ENCODE measurements at regions not wholly inside any gene's neighbourhood (a gene's known extent, or its start where the extent isn't known, plus 50 kb on each side); places are given as distances from the start of the nearest gene placed in this dataset.

DNA sequence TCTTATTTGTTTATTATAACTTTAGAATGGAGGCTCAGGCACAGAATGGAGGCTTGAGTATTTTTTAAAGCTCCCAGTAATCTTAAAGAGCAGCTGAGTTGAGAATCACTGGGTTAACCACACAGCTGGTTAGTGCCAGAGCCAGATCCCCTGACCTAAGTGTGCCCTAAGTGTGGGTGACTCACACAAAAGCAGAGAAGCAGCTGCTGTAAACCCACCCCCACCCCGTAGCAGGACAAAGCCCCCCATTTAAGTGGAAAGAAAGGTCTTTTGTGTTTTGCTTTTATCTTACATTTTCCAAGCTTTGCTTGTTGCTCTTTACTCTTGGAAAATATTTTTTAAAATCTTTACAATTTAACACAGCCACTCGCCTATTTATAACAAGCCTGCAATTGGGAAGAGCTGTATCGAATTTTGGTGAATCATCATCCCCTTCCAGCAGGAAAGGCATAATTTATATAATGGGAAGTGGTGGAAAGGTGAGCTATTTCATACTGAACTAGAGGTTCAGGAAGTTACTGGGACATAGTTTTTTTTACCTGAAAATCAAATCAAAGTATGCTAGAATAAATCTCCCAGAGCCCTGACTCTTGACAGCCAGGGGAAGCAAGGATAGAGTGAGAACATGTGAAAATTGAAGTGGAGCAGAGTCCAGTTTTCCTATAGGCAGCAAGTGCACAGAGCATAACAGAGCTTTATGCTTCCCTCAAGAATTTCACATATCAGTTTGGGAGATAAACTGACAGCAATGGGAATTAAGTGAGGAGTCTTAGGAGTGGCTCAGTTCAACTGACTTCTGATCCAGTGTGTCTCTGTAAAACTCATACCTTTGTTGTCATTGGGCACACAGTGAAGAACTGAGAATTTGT, 405.7 kb downstream of the AASDHPPT start:
- Histone ChIP-seq H3K27ac (ENCODE audit: low read length) (no peak overlapping the region), H3K36me3 (ENCODE audit: insufficient read depth, low read depth, low read length) (no peaks in the 10 kb centered on the region), H3K9me3 (ENCODE audit: insufficient read depth, low read depth, low read length) (no peaks in the 10 kb centered on the region), H3K9ac (ENCODE audit: low read depth, low read length) (no peak overlapping the region), H3K4me3 (ENCODE audit: low read length) (no peak overlapping the region), H3K27me3 (ENCODE audit: insufficient read depth, low read length) (no peaks in the 10 kb centered on the region), H3K4me1 (ENCODE audit: insufficient read depth, low read length) (peaks cover 5% of the 10 kb centered on the region; the same call in 1 of the 2 replicates)

DNA sequence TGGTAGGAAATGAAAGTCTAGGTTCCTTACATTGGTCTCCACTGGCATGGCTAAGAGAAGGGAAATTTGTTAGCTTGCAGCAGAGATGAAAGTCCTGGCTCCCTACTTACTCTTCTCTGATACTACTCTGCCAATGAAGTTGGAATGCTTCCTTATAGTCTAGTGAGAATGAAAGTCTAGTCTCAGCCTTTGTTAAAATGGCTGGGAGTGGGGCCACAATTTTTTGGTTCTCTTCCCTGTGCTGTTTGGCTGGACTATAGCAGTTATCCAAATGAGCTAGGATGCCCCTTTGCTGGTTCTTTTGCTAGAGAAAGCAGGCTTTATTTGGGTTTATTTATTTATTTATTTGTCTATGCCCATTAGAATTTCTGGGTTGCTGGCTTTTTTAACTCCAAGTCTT, 414.3 kb downstream of the AASDHPPT start:
- Histone ChIP-seq H3K27ac (ENCODE audit: low read length) (no peak overlapping the region), H3K27me3 (ENCODE audit: insufficient read depth, low read length) (no peaks in the 10 kb centered on the region), H3K4me1 (ENCODE audit: insufficient read depth, low read length) (no peaks in the 10 kb centered on the region), H3K9me3 (ENCODE audit: insufficient read depth, low read depth, low read length) (no peaks in the 10 kb centered on the region; the same call in 1 of the 2 replicates), H3K9ac (ENCODE audit: low read depth, low read length) (no peak overlapping the region), H3K36me3 (ENCODE audit: insufficient read depth, low read depth, low read length) (no peaks in the 10 kb centered on the region), H3K4me3 (ENCODE audit: low read length) (no peak overlapping the region)

DNA sequence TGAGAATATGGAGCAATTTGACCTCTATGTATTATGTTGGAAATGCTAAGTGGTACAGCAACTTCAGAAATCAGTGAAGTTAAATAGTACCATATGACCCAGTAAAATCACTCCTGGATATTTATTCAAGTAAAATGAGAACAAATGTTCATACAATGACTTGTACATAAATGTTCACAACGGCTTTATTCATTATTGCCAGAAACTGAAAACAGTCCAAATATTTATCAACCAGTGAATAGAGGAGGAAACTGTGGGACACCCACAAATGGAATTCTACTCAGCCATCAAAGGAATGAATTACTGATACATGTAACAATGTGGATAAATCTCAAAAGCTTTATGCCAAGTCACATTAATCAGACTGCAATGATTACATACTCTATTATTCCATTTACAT, 416.3 kb downstream of the AASDHPPT start:
- Histone ChIP-seq H3K9me3 (ENCODE audit: insufficient read depth, low read depth, low read length) (no peaks in the 10 kb centered on the region; the same call in 1 of the 2 replicates), H3K27me3 (ENCODE audit: insufficient read depth, low read length) (no peaks in the 10 kb centered on the region), H3K9ac (ENCODE audit: low read depth, low read length) (no peak overlapping the region), H3K4me3 (ENCODE audit: low read length) (no peak overlapping the region), H3K27ac (ENCODE audit: low read length) (no peak overlapping the region), H3K4me1 (ENCODE audit: insufficient read depth, low read length) (no peaks in the 10 kb centered on the region), H3K36me3 (ENCODE audit: insufficient read depth, low read depth, low read length) (no peaks in the 10 kb centered on the region)

DNA sequence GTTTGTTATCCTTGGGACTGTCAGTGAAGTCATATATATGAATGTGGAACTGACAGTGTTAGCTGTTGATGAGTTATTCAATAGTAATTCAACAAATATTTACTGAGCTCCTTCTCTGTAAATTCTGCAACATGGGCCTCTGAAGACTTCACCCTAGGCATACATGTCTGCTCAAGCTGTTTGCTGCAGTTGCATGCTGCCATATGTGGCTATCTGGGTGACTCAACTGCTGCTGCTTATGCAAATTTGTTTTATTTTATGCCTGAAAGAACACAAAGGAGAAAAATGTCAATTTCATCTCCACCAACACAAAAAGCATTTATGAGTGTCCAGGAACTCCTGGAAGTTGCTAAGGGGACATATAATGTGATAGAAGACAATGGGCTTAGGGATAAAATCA, 417.6 kb downstream of the AASDHPPT start:
- Histone ChIP-seq H3K27ac (ENCODE audit: low read length) (no peak overlapping the region), H3K9me3 (ENCODE audit: insufficient read depth, low read depth, low read length) (no peaks in the 10 kb centered on the region)

DNA sequence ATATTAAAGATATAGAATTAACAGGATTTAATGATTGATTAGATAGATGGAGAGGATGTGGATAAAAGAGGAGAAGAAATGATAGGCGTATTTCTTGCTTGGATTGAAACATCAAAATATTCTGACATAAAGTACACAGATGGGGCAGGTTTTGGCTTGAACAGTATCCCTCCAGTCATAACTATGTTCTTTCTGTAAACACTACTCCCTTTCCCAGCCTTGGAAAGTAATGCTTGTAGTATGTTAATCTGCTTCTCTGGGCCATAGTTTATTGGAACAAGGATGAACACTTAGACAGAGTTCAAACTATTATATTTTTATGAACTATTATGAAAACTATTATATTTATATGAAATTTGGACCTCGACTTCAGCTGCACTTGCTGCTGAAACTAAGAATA, 419.2 kb downstream of the AASDHPPT start:
- H3K27ac ChIP-seq (ENCODE audit: low read length): no peak overlapping the region
- no peak overlapping the region for H3K9ac ChIP-seq (ENCODE audit: low read depth, low read length)
- H3K9me3 ChIP-seq (ENCODE audit: insufficient read depth, low read depth, low read length): no peaks in the 10 kb centered on the region
- no peaks in the 10 kb centered on the region for H3K27me3 ChIP-seq (ENCODE audit: insufficient read depth, low read length)
- H3K4me3 ChIP-seq (ENCODE audit: low read length): no peak overlapping the region
- no peaks in the 10 kb centered on the region for H3K36me3 ChIP-seq (ENCODE audit: insufficient read depth, low read depth, low read length)
- H3K4me1 ChIP-seq (ENCODE audit: insufficient read depth, low read length): no peaks in the 10 kb centered on the region

More for the DNA sequence above, 417.6 kb downstream of the AASDHPPT start:
- H3K27me3 ChIP-seq (ENCODE audit: insufficient read depth, low read length): no peaks in the 10 kb centered on the region
- H3K9ac ChIP-seq (ENCODE audit: low read depth, low read length): no peak overlapping the region
- H3K4me3 ChIP-seq (ENCODE audit: low read length): no peak overlapping the region
- no peaks in the 10 kb centered on the region for H3K4me1 ChIP-seq (ENCODE audit: insufficient read depth, low read length)
- H3K36me3 ChIP-seq (ENCODE audit: insufficient read depth, low read depth, low read length): no peaks in the 10 kb centered on the region

DNA sequence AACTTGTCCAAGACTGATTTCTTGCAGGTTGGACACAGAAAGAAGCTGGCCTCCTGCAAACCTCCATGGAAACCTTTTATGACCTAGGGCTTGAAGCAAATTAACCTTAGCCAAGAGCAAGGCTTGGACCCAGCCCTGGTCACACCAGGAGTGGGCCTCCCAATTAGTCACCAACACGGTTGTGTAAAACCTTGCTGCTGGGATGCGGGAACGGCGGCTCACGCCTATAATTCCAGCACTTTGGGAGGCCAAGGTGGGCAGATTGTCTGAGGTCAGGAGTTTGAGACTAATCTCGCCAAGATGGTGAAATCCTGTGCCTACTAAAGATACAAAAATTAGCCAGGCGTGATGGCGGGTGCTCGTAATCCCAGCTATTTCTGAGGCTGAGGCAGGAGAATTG, 419.9 kb downstream of the AASDHPPT start:
- H3K27ac ChIP-seq (ENCODE audit: low read length): no peak overlapping the region
- H3K9ac ChIP-seq (ENCODE audit: low read depth, low read length): no peak overlapping the region
- H3K4me3 ChIP-seq (ENCODE audit: low read length): no peak overlapping the region
- no peaks in the 10 kb centered on the region for H3K36me3 ChIP-seq (ENCODE audit: insufficient read depth, low read depth, low read length)
- H3K4me1 ChIP-seq (ENCODE audit: insufficient read depth, low read length): no peaks in the 10 kb centered on the region
- no peaks in the 10 kb centered on the region for H3K27me3 ChIP-seq (ENCODE audit: insufficient read depth, low read length)
- no peaks in the 10 kb centered on the region for H3K9me3 ChIP-seq (ENCODE audit: insufficient read depth, low read depth, low read length)

DNA sequence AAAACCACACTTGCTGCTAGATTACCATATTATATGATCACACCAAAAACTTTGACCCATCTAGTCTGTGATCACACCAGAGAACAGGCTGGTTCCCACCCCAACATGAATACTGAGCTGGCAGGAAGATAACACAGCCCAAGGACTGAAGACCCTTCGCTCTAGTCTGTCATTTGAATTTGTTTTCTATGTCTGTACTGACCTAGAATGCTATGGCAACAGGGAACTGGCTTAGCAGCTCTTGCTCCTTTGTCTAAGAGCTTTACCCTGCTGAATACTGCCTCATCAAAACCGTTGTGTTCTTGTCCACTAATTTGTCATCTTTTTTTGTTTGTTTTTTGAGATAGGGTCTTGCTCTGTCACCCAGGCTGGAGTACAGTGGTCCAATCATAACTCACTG, 420.4 kb downstream of the AASDHPPT start:
- Histone ChIP-seq H3K27ac (ENCODE audit: low read length) (no peak overlapping the region), H3K9ac (ENCODE audit: low read depth, low read length) (no peak overlapping the region), H3K4me3 (ENCODE audit: low read length) (no peak overlapping the region), H3K27me3 (ENCODE audit: insufficient read depth, low read length) (no peaks in the 10 kb centered on the region), H3K36me3 (ENCODE audit: insufficient read depth, low read depth, low read length) (no peaks in the 10 kb centered on the region), H3K9me3 (ENCODE audit: insufficient read depth, low read depth, low read length) (no peaks in the 10 kb centered on the region), H3K4me1 (ENCODE audit: insufficient read depth, low read length) (no peaks in the 10 kb centered on the region)

DNA sequence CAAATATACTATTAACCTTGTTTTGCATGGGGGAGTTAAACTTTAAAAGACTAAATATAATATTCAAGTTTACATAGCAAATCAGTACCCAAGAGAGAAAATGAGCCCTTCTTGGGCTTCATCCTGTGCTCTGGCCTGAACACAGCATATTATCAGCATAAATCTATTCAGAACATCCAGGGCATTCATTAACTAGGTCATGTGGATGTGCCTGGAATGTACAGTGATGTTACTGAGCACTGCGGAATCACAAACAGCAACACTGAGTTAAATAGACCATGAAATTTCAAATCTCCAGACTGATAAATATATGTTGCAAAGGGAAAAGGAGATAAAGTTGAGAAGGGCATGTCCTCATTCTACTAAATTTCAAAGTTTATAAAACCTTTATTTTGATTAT, 426.4 kb downstream of the AASDHPPT start:
- no peaks in the 10 kb centered on the region for H3K27me3 ChIP-seq (ENCODE audit: insufficient read depth, low read length)

DNA sequence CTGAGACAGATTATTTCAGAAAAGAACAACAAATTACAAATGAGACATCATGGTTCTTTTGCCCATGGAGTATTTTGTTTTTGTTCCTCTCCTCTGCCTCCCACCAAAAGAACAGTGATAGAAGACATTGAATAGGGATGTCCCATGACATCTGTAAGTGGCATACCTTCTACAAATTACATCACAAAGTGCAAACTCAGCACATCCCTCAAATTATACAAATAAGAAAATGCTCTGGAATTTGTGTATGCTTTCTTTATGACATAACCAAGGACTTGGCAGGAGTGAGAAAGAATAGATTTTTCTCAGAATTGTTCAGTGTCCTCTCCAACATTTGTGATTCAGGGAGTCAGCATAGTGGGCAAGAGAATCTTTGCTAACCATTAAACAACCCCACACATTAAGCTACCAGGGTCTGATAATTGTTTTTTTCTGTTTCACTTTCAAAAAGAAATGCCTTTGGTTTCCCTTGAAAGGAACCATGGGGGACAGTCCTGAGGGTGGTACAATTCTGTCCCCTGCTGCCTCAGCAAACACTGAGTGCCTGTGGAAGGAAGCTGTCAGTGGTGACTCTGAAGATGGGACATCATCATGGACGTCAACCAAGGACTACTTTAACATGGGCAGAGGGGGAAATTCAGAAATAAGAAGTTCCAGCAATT, 430.3 kb downstream of the AASDHPPT start:
- Histone ChIP-seq H3K27ac (ENCODE audit: low read length) (no peak overlapping the region), H3K9me3 (ENCODE audit: insufficient read depth, low read depth, low read length) (no peaks in the 10 kb centered on the region), H3K27me3 (ENCODE audit: insufficient read depth, low read length) (no peaks in the 10 kb centered on the region), H3K36me3 (ENCODE audit: insufficient read depth, low read depth, low read length) (no peaks in the 10 kb centered on the region), H3K9ac (ENCODE audit: low read depth, low read length) (no peak overlapping the region), H3K4me3 (ENCODE audit: low read length) (no peak overlapping the region), H3K4me1 (ENCODE audit: insufficient read depth, low read length) (no peaks in the 10 kb centered on the region; the same call in 1 of the 2 replicates)

More for the DNA sequence above, 426.4 kb downstream of the AASDHPPT start:
- Histone ChIP-seq H3K4me3 (ENCODE audit: low read length) (no peak overlapping the region), H3K9ac (ENCODE audit: low read depth, low read length) (no peak overlapping the region), H3K4me1 (ENCODE audit: insufficient read depth, low read length) (no peaks in the 10 kb centered on the region; the same call in 1 of the 2 replicates), H3K27ac (ENCODE audit: low read length) (no peak overlapping the region), H3K36me3 (ENCODE audit: insufficient read depth, low read depth, low read length) (no peaks in the 10 kb centered on the region), H3K9me3 (ENCODE audit: insufficient read depth, low read depth, low read length) (no peaks in the 10 kb centered on the region)

DNA sequence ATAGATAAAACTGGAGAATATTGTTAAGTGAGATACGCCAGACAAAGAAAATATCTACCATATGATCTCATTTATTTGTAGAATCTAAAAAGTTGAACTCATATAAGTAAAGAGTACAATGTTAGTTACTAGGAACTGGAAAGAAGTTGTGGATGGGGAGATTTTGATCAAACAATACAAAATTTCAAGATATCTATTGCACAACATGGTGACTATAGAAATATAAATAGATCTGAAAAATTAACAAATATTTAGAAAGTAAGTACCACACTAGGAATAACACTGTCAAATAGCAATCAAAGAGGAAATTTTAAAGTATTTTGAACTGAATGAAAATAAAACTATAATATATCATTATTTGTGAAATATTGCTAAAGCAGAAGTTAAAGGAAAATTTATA, 437.2 kb downstream of the AASDHPPT start:
- Histone ChIP-seq H3K9ac (ENCODE audit: low read depth, low read length) (no peak overlapping the region), H3K9me3 (ENCODE audit: insufficient read depth, low read depth, low read length) (no peaks in the 10 kb centered on the region), H3K27me3 (ENCODE audit: insufficient read depth, low read length) (no peaks in the 10 kb centered on the region), H3K27ac (ENCODE audit: low read length) (no peak overlapping the region), H3K4me1 (ENCODE audit: insufficient read depth, low read length) (no peaks in the 10 kb centered on the region), H3K36me3 (ENCODE audit: insufficient read depth, low read depth, low read length) (no peaks in the 10 kb centered on the region), H3K4me3 (ENCODE audit: low read length) (no peak overlapping the region)

DNA sequence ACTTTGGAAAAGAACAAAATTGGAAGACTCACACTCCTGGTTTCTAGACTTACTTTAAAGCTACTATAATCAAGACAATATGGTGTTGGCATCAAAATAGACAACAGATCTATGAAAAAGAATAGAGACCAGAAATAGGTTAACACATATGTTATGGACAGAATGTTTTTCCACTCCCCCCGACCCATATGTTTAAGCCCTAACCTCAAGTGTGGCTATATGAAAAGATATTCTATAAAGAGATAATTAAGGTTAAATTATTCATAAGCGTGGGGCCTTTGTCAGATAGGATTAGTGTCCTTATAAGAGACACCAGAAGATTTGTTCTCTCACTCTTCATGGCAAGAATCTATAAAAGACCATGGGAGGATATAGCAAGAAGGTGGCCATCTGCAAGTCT, 440.0 kb downstream of the AASDHPPT start:
- H3K4me3 ChIP-seq (ENCODE audit: low read length): no peak overlapping the region
- H3K9me3 ChIP-seq (ENCODE audit: insufficient read depth, low read depth, low read length): no peaks in the 10 kb centered on the region
- H3K4me1 ChIP-seq (ENCODE audit: insufficient read depth, low read length): no peaks in the 10 kb centered on the region
- no peaks in the 10 kb centered on the region for H3K27me3 ChIP-seq (ENCODE audit: insufficient read depth, low read length)
- H3K36me3 ChIP-seq (ENCODE audit: insufficient read depth, low read depth, low read length): no peaks in the 10 kb centered on the region
- H3K27ac ChIP-seq (ENCODE audit: low read length): no peak overlapping the region
- H3K9ac ChIP-seq (ENCODE audit: low read depth, low read length): no peak overlapping the region

All from iPS-20b (cell line).